ENCODE measurements at regions not wholly inside any gene's neighbourhood (a gene's known extent, or its start where the extent isn't known, plus 50 kb on each side); places are given as distances from the start of the nearest gene placed in this dataset.

GRCh38 chr20:39882806-39883205 is 806.2 kb downstream of the MAFB start:
- no peak overlapping the region for H2AK5ac ChIP-seq (ENCODE audit: low read depth, low read length)
- no peak overlapping the region for H3K4ac ChIP-seq (replicated peaks; ENCODE audit: insufficient read length, low read depth, low read length)
- no peaks in the 10 kb centered on the region for H3K79me1 ChIP-seq (ENCODE audit: low read depth, low read length)
- no peaks in the 10 kb centered on the region for H3K27me3 ChIP-seq (replicated peaks in 1 of 4; ENCODE audit: control insufficient read depth in 3 of 4, extremely low read depth in 1 of 4, insufficient read depth in 3 of 4, low read length in 3 of 4)
- H3K4me1 ChIP-seq (replicated peaks in 1 of 4; ENCODE audit: control insufficient read depth in 3 of 4, insufficient read depth in 4 of 4, low read length in 3 of 4) = peaks cover 0 to 3% (median 0%) of the 10 kb centered on the region in 4 experiments; a peak in 1 of 7 replicates
- WGBS, 2 experiments (ENCODE audit: extremely low coverage in 1 of 2, insufficient coverage in 1 of 2, insufficient read length in 1 of 2, insufficient replicate concordance in 2 of 2, low coverage in 1 of 2, low lambda C conversion rate in 2 of 2, missing lambda C conversion rate in 1 of 2) = 100% methylated on average over 1 of the region's 1 CpG; no CpG with 5 or more reads in 1 of the 2 experiments
- no peaks in the 10 kb centered on the region for H3K23me2 ChIP-seq (ENCODE audit: low read depth, low read length)
- no peak overlapping the region for H3K4me2 ChIP-seq (ENCODE audit: insufficient read depth in 1 of 2, low read depth in 2 of 2, low read length in 2 of 2)
- no peak overlapping the region for H3K18ac ChIP-seq (ENCODE audit: extremely low read depth, low read length)
- no peak overlapping the region for H2BK20ac ChIP-seq (ENCODE audit: low read length)
- no peak overlapping the region for H2BK15ac ChIP-seq (ENCODE audit: low read length)
- H3K9me3 ChIP-seq (ENCODE audit: insufficient read depth in 2 of 2, low read depth in 1 of 2, low read length in 1 of 2) = peaks cover 7 to 8% of the 10 kb centered on the region in 2 experiments; a peak in 3 of 4 replicates
- no peak overlapping the region for H3K9ac ChIP-seq (replicated peaks in 1 of 4; ENCODE audit: extremely low read depth in 1 of 4, low read depth in 3 of 4, low read length in 3 of 4)
- FAIRE-seq (no peak), DNase-seq (ENCODE audit: low read depth in 1 of 2, low spot score in 2 of 2) (no peak)
- no peak overlapping the region for H3K23ac ChIP-seq (ENCODE audit: insufficient read length)
- H4K91ac ChIP-seq (replicated peaks; ENCODE audit: insufficient read length, low read length) = no peak overlapping the region
- no peak overlapping the region for H3K14ac ChIP-seq (ENCODE audit: insufficient read length)
- H2AFZ ChIP-seq (ENCODE audit: low read length) = no peak overlapping the region
- no peaks in the 10 kb centered on the region for H4K20me1 ChIP-seq (replicated peaks in 1 of 2; ENCODE audit: control insufficient read depth in 1 of 2, insufficient read depth in 2 of 2, low read length in 2 of 2)
- H3K36me3 ChIP-seq (ENCODE audit: control insufficient read depth in 2 of 4, insufficient read depth in 4 of 4, low read length in 3 of 4) = no peaks in the 10 kb centered on the region
- POLR2A ChIA-PET (ENCODE audit: partially characterized antibody) = interaction anchor here (1.3 kb wide), 1 partner anchor 386 kb away, joined by 3 read pairs; no protein-coding TSS in a partner anchor
- H3K4me3 ChIP-seq (ENCODE audit: extremely low read depth in 1 of 4, insufficient read depth in 2 of 4, low read depth in 3 of 4, low read length in 4 of 4) = no peak overlapping the region
- no peaks in the 10 kb centered on the region for H3K79me2 ChIP-seq (ENCODE audit: control insufficient read depth in 1 of 2, insufficient read depth in 2 of 2, low read length in 2 of 2)
- H4K8ac ChIP-seq (ENCODE audit: extremely low read depth, insufficient read depth, low read length) = no peak overlapping the region
- no peak overlapping the region for H3K56ac ChIP-seq (replicated peaks; ENCODE audit: insufficient read length, low read depth, low read length)
- no peak overlapping the region for H2BK5ac ChIP-seq (ENCODE audit: low read depth, low read length)
- CTCF ChIA-PET (ENCODE audit: partially characterized antibody) = interaction anchor here (0.8 to 1.9 kb wide), 3 partner anchors 9 to 652 kb away, joined by 3 to 13 read pairs (median 3); no protein-coding TSS in a partner anchor
- H3K27ac ChIP-seq (ENCODE audit: low read depth, low read length) = no peak overlapping the region
- no peak for TF ChIP-seq CHD2 (IDR thresholded peaks at IDR 0.05; ENCODE audit: low read length)
- TF ChIP-seq SIRT6 (IDR thresholded peaks at IDR 0.05; ENCODE audit: low read length) = no peak
- H2BK120ac ChIP-seq (replicated peaks; ENCODE audit: low read depth, low read length) = no peak overlapping the region
- H2BK12ac ChIP-seq (ENCODE audit: low read depth, low read length) = no peak overlapping the region
- no peak overlapping the region for H4K5ac ChIP-seq (ENCODE audit: insufficient read length, low read depth, low read length)
